Skeletal muscle satellite cell (primary cell): ENCODE measurements at regions not wholly inside any gene's neighbourhood (a gene's known extent, or its start where the extent isn't known, plus 50 kb on each side); places are given as distances from the start of the nearest gene placed in this dataset.
"Not testable (repeated sequence)": the region's sequence is repeated elsewhere in the genome, so short reads cannot be mapped to it uniquely, and the experiment has no call there.

Source experiments
- H3K27me3 ChIP-seq: 2 replicates; pipeline ENCODE4 v1.7.0; 2013; ENCODE audit warnings: low read length; ENCODE audit not compliant: control insufficient read depth, insufficient read depth
- H3K36me3 ChIP-seq: 2 replicates; pipeline ENCODE4 v1.7.0; 2013; ENCODE audit warnings: mild to moderate bottlenecking, control low read depth, low read length; ENCODE audit not compliant: insufficient read depth
- H3K4me1 ChIP-seq: 2 replicates; pipeline ENCODE4 v1.7.0; 2013; ENCODE audit warnings: low read length; ENCODE audit not compliant: control insufficient read depth, insufficient read depth
- H3K4me2 ChIP-seq: 2 replicates; pipeline ENCODE4 v1.7.0; 2013; ENCODE audit warnings: mild to moderate bottlenecking, low read length
- H3K4me3 ChIP-seq: 2 replicates; pipeline ENCODE4 v1.7.0; 2013; ENCODE audit warnings: low read length
- H3K9ac ChIP-seq: 2 replicates; pipeline ENCODE4 v1.7.0; 2013; ENCODE audit warnings: mild to moderate bottlenecking, low read depth, low read length, moderate library complexity
- H3K9me3 ChIP-seq: replicated peaks from 2 replicates; pipeline ENCODE4 v1.7.0; 2013; ENCODE audit warnings: mild to moderate bottlenecking, control low read depth, low read length

- H3K36me3 ChIP-seq, H3K9ac ChIP-seq, H3K4me1 ChIP-seq, H3K4me2 ChIP-seq, H3K4me3 ChIP-seq, H3K27me3 ChIP-seq: not testable (repeated sequence)
- H3K9me3 ChIP-seq = peaks cover 29% of the 10 kb centered on the region
Measured at GRCh38 chr21:10325546-10325945, 195.8 kb upstream of the TPTE start.

- not testable (repeated sequence) for H3K4me3 ChIP-seq, H3K27me3 ChIP-seq, H3K4me1 ChIP-seq, H3K4me2 ChIP-seq, H3K9ac ChIP-seq, H3K36me3 ChIP-seq
- H3K9me3 ChIP-seq = peaks cover 35% of the 10 kb centered on the region
Measured at GRCh38 chr21:10326146-10326545, 195.2 kb upstream of the TPTE start.

- H3K9ac ChIP-seq, H3K4me2 ChIP-seq, H3K36me3 ChIP-seq, H3K4me3 ChIP-seq, H3K4me1 ChIP-seq, H3K27me3 ChIP-seq: not testable (repeated sequence)
- peaks cover 39% of the 10 kb centered on the region for H3K9me3 ChIP-seq
Measured at GRCh38 chr21:10328646-10329045, 192.7 kb upstream of the TPTE start.

GRCh38 chr21:10330641-10331119 lies 190.7 kb upstream of the TPTE start:
- H3K27me3 ChIP-seq, H3K4me2 ChIP-seq, H3K4me3 ChIP-seq, H3K4me1 ChIP-seq, H3K9ac ChIP-seq, H3K36me3 ChIP-seq: not testable (repeated sequence)
- peaks cover 36% of the 10 kb centered on the region for H3K9me3 ChIP-seq

GRCh38 chr21:10331134-10331533 lies 190.2 kb upstream of the TPTE start:
- H3K36me3 ChIP-seq, H3K9ac ChIP-seq, H3K4me3 ChIP-seq, H3K4me2 ChIP-seq, H3K27me3 ChIP-seq, H3K4me1 ChIP-seq: not testable (repeated sequence)
- peaks cover 35% of the 10 kb centered on the region for H3K9me3 ChIP-seq

- H3K4me2 ChIP-seq, H3K9ac ChIP-seq, H3K4me3 ChIP-seq, H3K27me3 ChIP-seq, H3K4me1 ChIP-seq, H3K36me3 ChIP-seq: not testable (repeated sequence)
- peaks cover 37% of the 10 kb centered on the region for H3K9me3 ChIP-seq
Measured at GRCh38 chr21:10332935-10333334, 188.4 kb upstream of the TPTE start.

- not testable (repeated sequence) for H3K4me3 ChIP-seq, H3K27me3 ChIP-seq, H3K36me3 ChIP-seq, H3K4me1 ChIP-seq, H3K9ac ChIP-seq, H3K4me2 ChIP-seq
- H3K9me3 ChIP-seq = peaks cover 28% of the 10 kb centered on the region
Measured at GRCh38 chr21:10334391-10334790, 187.0 kb upstream of the TPTE start.

- not testable (repeated sequence) for H3K36me3 ChIP-seq, H3K9ac ChIP-seq, H3K4me2 ChIP-seq, H3K4me1 ChIP-seq, H3K27me3 ChIP-seq, H3K4me3 ChIP-seq
- H3K9me3 ChIP-seq = peaks cover 18% of the 10 kb centered on the region
Measured at GRCh38 chr21:10342261-10342956, 179.0 kb upstream of the TPTE start.

GRCh38 chr21:10343146-10343935 lies 178.0 kb upstream of the TPTE start:
- H3K4me3 ChIP-seq, H3K4me2 ChIP-seq, H3K27me3 ChIP-seq, H3K4me1 ChIP-seq, H3K36me3 ChIP-seq, H3K9ac ChIP-seq: not testable (repeated sequence)
- H3K9me3 ChIP-seq = peaks cover 18% of the 10 kb centered on the region

GRCh38 chr21:10344266-10344665 lies 177.1 kb upstream of the TPTE start:
- not testable (repeated sequence) for H3K9ac ChIP-seq, H3K4me2 ChIP-seq, H3K36me3 ChIP-seq, H3K4me3 ChIP-seq, H3K4me1 ChIP-seq, H3K27me3 ChIP-seq
- H3K9me3 ChIP-seq = peaks cover 18% of the 10 kb centered on the region

GRCh38 chr21:10345178-10345612 lies 176.2 kb upstream of the TPTE start:
- H3K9ac ChIP-seq, H3K27me3 ChIP-seq, H3K4me3 ChIP-seq, H3K4me1 ChIP-seq, H3K36me3 ChIP-seq, H3K4me2 ChIP-seq: not testable (repeated sequence)
- peaks cover 18% of the 10 kb centered on the region for H3K9me3 ChIP-seq

GRCh38 chr21:10346249-10346648 lies 175.1 kb upstream of the TPTE start:
- peaks cover 18% of the 10 kb centered on the region for H3K9me3 ChIP-seq
- H3K36me3 ChIP-seq, H3K9ac ChIP-seq: not testable (repeated sequence)

More at GRCh38 chr21:10346249-10346648, 175.1 kb upstream of the TPTE start:
- not testable (repeated sequence) for H3K4me1 ChIP-seq, H3K4me2 ChIP-seq, H3K4me3 ChIP-seq, H3K27me3 ChIP-seq
